ENCODE measurements at regions not wholly inside any gene's neighbourhood (a gene's known extent, or its start where the extent isn't known, plus 50 kb on each side); places are given as distances from the start of the nearest gene placed in this dataset.

DNA sequence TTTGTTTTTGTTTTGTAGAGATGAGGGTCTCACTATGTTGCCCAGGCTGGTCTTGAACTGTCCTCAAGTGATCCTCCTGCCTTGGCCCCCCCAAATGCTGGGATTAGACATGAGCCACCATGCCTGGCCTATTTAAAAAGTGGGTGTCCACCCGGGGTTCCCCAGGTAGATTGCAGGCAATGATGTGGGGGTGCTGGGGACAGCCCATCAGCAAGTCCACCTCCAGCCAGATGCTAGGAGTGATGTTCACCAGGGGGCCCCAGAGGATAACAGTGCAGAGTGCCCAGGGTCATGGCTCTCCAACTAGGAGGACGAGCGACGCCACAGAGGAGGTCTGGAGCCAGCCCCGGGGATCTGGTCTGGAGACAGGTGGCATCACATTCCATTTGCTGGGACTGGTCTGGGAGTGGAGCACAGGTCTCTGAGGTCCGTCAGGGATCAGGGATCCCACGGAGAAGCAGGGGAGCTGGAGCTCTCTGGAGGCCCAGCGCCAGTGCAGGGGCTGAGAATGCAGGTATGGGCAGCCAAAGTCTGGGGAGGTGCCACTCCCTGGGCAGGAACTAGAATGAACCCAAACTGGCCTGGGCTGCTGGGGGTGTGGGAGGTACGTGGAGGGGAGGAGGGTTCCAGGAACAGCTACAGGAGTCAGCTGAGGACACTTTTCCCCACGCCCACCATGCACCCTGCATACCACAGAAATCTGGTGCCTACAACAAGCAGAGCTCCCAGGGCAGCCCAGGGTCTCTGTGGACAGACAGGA, 51.2 kb upstream of the PCSK6 start (continued):
- TF ChIP-seq, protein P1, sequence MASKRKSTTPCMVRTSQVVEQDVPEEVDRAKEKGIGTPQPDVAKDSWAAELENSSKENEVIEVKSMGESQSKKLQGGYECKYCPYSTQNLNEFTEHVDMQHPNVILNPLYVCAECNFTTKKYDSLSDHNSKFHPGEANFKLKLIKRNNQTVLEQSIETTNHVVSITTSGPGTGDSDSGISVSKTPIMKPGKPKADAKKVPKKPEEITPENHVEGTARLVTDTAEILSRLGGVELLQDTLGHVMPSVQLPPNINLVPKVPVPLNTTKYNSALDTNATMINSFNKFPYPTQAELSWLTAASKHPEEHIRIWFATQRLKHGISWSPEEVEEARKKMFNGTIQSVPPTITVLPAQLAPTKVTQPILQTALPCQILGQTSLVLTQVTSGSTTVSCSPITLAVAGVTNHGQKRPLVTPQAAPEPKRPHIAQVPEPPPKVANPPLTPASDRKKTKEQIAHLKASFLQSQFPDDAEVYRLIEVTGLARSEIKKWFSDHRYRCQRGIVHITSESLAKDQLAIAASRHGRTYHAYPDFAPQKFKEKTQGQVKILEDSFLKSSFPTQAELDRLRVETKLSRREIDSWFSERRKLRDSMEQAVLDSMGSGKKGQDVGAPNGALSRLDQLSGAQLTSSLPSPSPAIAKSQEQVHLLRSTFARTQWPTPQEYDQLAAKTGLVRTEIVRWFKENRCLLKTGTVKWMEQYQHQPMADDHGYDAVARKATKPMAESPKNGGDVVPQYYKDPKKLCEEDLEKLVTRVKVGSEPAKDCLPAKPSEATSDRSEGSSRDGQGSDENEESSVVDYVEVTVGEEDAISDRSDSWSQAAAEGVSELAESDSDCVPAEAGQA (IDR thresholded peaks at IDR 0.05; ENCODE audit: low read depth): no peak
- TF ChIP-seq, protein P1 (CRISPR knock-in tag; IDR thresholded peaks at IDR 0.05; ENCODE audit: borderline replicate concordance): no peak
- TF ChIP-seq HDAC1 (CRISPR knock-in tag; IDR thresholded peaks at IDR 0.05): no peak
- TF ChIP-seq SOX13 (IDR thresholded peaks at IDR 0.05): no peak
- TF ChIP-seq SOX13 (CRISPR knock-in tag; conservative IDR thresholded peaks at IDR 0.05 in 1 of 2, IDR thresholded peaks at IDR 0.05 in 1 of 2): no peak
- TF ChIP-seq YEATS4 (CRISPR knock-in tag; IDR thresholded peaks at IDR 0.05; ENCODE audit: borderline replicate concordance): no peak
- TF ChIP-seq RBFOX2 (IDR thresholded peaks at IDR 0.05; ENCODE audit: low read depth, low read length): no peak
- no peak for TF ChIP-seq RFX1 (IDR thresholded peaks at IDR 0.05)
- TF ChIP-seq CCDC6 (CRISPR knock-in tag; IDR thresholded peaks at IDR 0.05): 0 out of 2 replicates have a peak, but pooled peaks have one; percentile 43
- TF ChIP-seq, protein P2, sequence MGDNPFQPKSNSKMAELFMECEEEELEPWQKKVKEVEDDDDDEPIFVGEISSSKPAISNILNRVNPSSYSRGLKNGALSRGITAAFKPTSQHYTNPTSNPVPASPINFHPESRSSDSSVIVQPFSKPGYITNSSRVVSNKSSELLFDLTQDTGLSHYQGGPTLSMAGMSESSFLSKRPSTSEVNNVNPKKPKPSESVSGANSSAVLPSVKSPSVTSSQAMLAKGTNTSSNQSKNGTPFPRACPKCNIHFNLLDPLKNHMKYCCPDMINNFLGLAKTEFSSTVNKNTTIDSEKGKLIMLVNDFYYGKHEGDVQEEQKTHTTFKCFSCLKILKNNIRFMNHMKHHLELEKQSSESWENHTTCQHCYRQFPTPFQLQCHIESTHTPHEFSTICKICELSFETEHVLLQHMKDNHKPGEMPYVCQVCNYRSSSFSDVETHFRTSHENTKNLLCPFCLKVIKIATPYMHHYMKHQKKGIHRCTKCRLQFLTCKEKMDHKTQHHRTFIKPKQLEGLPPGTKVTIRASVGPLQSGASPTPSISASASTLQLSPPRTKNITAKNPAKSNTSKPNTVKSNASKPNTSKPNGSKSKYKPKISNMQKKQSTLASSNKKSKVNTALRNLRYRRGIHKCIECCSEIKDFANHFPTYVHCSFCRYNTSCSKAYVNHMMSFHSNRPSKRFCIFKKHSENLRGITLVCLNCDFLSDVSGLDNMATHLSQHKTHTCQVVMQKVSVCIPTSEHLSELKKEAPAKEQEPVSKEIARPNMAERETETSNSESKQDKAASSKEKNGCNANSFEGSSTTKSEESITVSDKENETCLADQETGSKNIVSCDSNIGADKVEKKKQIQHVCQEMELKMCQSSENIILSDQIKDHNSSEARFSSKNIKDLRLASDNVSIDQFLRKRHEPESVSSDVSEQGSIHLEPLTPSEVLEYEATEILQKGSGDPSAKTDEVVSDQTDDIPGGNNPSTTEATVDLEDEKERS (CRISPR knock-in tag; IDR thresholded peaks at IDR 0.05): peak; percentile 72; the same call in 1 of the 2 replicates
- TF ChIP-seq, protein P3, sequence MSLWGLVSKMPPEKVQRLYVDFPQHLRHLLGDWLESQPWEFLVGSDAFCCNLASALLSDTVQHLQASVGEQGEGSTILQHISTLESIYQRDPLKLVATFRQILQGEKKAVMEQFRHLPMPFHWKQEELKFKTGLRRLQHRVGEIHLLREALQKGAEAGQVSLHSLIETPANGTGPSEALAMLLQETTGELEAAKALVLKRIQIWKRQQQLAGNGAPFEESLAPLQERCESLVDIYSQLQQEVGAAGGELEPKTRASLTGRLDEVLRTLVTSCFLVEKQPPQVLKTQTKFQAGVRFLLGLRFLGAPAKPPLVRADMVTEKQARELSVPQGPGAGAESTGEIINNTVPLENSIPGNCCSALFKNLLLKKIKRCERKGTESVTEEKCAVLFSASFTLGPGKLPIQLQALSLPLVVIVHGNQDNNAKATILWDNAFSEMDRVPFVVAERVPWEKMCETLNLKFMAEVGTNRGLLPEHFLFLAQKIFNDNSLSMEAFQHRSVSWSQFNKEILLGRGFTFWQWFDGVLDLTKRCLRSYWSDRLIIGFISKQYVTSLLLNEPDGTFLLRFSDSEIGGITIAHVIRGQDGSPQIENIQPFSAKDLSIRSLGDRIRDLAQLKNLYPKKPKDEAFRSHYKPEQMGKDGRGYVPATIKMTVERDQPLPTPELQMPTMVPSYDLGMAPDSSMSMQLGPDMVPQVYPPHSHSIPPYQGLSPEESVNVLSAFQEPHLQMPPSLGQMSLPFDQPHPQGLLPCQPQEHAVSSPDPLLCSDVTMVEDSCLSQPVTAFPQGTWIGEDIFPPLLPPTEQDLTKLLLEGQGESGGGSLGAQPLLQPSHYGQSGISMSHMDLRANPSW (CRISPR knock-in tag; IDR thresholded peaks at IDR 0.05; ENCODE audit: borderline replicate concordance): no peak
- no peak for TF ChIP-seq ZNF446 (CRISPR knock-in tag; IDR thresholded peaks at IDR 0.05)
- TF ChIP-seq, protein P4, sequence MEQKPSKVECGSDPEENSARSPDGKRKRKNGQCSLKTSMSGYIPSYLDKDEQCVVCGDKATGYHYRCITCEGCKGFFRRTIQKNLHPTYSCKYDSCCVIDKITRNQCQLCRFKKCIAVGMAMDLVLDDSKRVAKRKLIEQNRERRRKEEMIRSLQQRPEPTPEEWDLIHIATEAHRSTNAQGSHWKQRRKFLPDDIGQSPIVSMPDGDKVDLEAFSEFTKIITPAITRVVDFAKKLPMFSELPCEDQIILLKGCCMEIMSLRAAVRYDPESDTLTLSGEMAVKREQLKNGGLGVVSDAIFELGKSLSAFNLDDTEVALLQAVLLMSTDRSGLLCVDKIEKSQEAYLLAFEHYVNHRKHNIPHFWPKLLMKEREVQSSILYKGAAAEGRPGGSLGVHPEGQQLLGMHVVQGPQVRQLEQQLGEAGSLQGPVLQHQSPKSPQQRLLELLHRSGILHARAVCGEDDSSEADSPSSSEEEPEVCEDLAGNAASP (CRISPR knock-in tag; IDR thresholded peaks at IDR 0.05; ENCODE audit: borderline replicate concordance): peak; percentile 33; the same call in 1 of the 2 replicates
- TF ChIP-seq TBX3 (IDR thresholded peaks at IDR 0.05; ENCODE audit: borderline replicate concordance): no peak
- no peak for TF ChIP-seq HOXA9 (CRISPR knock-in tag; IDR thresholded peaks at IDR 0.05; ENCODE audit: borderline replicate concordance)
- TF ChIP-seq ONECUT2 (CRISPR knock-in tag; IDR thresholded peaks at IDR 0.05): no peak
